ENCODE measurements at regions not wholly inside any gene's neighbourhood (a gene's known extent, or its start where the extent isn't known, plus 50 kb on each side); places are given as distances from the start of the nearest gene placed in this dataset.

- Histone ChIP-seq H3K9me3 (no peaks in the 10 kb centered on the region), H3K4me1 (peaks cover 0 to 19% (median 0%) of the 10 kb centered on the region in 9 donors), H3K27ac (no peak overlapping the region), H3K36me3 (no peaks in the 10 kb centered on the region), H3K27me3 (peaks cover 0 to 3% (median 0%) of the 10 kb centered on the region in 7 donors), H3K4me3 (no peak overlapping the region)
- peak in 1 of 2 donors; percentile 42 for DNase-seq
- peak in 5 of 8 donors; percentile 40 to 74 (median 66) for ATAC-seq
- intact Hi-C loops (cut with DNase I) = no loop called here
- 67 to 69% methylated on average over 11 of the region's 11 CpGs for WGBS, 2 donors
- TF ChIP-seq, protein P1, sequence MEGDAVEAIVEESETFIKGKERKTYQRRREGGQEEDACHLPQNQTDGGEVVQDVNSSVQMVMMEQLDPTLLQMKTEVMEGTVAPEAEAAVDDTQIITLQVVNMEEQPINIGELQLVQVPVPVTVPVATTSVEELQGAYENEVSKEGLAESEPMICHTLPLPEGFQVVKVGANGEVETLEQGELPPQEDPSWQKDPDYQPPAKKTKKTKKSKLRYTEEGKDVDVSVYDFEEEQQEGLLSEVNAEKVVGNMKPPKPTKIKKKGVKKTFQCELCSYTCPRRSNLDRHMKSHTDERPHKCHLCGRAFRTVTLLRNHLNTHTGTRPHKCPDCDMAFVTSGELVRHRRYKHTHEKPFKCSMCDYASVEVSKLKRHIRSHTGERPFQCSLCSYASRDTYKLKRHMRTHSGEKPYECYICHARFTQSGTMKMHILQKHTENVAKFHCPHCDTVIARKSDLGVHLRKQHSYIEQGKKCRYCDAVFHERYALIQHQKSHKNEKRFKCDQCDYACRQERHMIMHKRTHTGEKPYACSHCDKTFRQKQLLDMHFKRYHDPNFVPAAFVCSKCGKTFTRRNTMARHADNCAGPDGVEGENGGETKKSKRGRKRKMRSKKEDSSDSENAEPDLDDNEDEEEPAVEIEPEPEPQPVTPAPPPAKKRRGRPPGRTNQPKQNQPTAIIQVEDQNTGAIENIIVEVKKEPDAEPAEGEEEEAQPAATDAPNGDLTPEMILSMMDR (IDR thresholded peaks at IDR 0.05) = no peak
Observed at GRCh38 chr2:234771980-234772732, 179.7 kb upstream of the SH3BP4 start.

DNA sequence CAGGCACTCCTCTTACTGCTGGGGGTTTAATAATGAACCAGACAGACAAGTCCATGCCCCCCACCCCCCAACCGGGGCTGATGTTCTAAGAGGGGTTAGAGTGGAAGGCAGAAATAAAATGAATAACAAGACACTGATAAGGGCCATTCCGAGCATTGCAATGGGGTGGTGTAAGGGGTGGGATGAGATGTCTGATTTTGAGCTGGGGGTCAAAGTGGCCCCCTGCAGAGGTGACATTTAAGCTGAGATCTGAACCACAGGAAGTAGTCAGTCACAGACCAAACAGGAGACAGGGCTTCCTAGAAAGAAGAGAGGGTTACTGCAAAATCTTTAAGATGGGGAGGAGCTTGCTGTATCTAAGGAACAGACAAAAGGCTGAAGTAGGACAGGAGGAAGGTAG lies 180.6 kb upstream of the SH3BP4 start:
- H3K27me3 ChIP-seq = peaks cover 0 to 3% (median 0%) of the 10 kb centered on the region in 7 donors
- no peak for DNase-seq
- intact Hi-C loops (cut with DNase I) = no loop called here
- no peak overlapping the region for H3K27ac ChIP-seq
- TF ChIP-seq, protein P1 (IDR thresholded peaks at IDR 0.05) = no peak
- H3K4me3 ChIP-seq = no peak overlapping the region
- no peaks in the 10 kb centered on the region for H3K36me3 ChIP-seq
- H3K4me1 ChIP-seq = peaks cover 0 to 19% (median 0%) of the 10 kb centered on the region in 9 donors
- ATAC-seq = no peak
- no peaks in the 10 kb centered on the region for H3K9me3 ChIP-seq
- 63 to 71% methylated on average over 2 of the region's 2 CpGs for WGBS, 2 donors

DNA sequence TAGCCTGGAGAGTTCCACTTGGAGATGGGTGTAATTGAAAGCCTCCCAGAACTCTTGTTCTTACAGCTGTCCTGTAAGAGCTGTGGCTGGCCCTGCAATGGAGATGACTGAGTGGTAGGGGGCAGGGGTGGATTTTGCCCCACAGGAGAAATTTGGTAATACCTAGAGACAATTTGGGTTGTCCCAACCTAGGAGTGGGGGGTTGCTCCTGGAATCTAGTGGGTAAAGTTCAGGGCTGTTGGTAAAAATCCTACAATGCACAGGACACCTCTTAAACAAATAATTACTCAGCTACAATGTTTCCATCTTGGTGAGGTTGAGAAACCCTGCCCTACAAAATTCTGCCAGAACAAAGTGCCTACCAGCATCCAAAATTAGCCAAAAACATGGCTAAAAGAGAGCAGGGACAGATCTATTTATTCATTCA lies 181.1 kb upstream of the SH3BP4 start:
- Histone ChIP-seq H3K4me3 (no peak overlapping the region), H3K9me3 (no peaks in the 10 kb centered on the region), H3K4me1 (peaks cover 0 to 19% (median 0%) of the 10 kb centered on the region in 9 donors), H3K36me3 (no peaks in the 10 kb centered on the region), H3K27me3 (peaks cover 0 to 3% (median 0%) of the 10 kb centered on the region in 7 donors), H3K27ac (no peak overlapping the region)
- DNase-seq (no peak), ATAC-seq (no peak)
- TF ChIP-seq, protein P1 (IDR thresholded peaks at IDR 0.05) = no peak
- intact Hi-C loops (cut with DNase I) = no loop called here

DNA sequence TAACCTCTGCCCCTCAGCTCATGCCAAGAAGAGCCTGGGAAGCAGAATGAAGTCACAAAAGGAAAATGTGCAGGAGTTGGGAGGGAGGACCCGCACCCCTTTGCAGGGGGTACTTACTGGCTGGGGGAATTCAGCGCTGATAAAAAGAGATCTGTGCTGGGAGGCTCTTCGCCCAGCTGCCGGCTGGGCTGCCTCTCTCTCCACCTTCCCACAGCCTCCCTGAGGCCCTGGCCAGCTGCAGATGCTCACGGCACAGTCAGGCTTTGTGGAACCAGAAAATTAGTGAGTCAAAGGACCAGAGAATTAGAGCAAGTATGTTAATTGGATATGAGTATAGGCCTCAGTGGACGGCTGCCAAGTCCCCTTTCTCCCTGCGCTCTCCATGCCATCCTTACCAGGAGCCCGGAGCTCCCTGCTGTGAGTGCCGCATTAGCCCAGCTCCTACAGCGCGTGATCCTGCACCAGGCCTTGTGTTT lies 181.7 kb upstream of the SH3BP4 start:
- Histone ChIP-seq H3K4me1 (peaks cover 0 to 19% (median 0%) of the 10 kb centered on the region in 9 donors), H3K36me3 (no peaks in the 10 kb centered on the region), H3K9me3 (no peaks in the 10 kb centered on the region), H3K4me3 (no peak overlapping the region), H3K27me3 (peaks cover 0 to 3% (median 0%) of the 10 kb centered on the region in 7 donors), H3K27ac (peak overlapping the region in 3 of 10 donors; percentile 22 to 41 (median 34))
- TF ChIP-seq, protein P1 (IDR thresholded peaks at IDR 0.05) = no peak
- WGBS, 2 donors = 73 to 83% methylated on average over 11 of the region's 11 CpGs
- intact Hi-C loops (cut with DNase I) = no loop called here
- DNase-seq (peak in 1 of 2 donors; percentile 31), ATAC-seq (peak; percentile 47 to 78 (median 69))

Data from heart right ventricle (tissue), 16 donors.